ENCODE measurements at regions not wholly inside any gene's neighbourhood (a gene's known extent, or its start where the extent isn't known, plus 50 kb on each side); places are given as distances from the start of the nearest gene placed in this dataset.

DNA sequence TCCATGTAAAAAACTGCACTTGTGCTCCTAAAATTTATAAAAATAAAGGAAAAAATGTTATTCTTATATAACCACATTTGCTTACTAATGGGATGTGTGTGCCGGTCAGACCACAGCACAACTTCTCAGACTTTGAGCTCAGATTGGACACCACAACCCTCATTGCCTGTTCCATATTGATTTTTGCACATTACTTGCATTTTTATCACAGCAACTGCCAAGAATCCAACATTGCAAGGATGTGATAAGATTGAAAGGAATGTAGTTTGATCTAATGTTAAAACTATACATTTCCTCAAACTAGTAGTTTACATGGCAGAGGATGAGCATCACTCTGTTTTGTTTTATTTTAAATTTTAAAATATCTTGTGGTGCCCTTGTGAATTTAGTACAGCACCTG lies 227.8 kb downstream of the KDR start:
- in situ Hi-C loops (cut with HindIII; ENCODE audit: low pct_ligation_motif_present, low pct_unique_long_range_greater_than_20kb, low sequenced_read_pairs) = no loop called here
- no peak for DNase-seq

GRCh38 chr4:54882616-54883015 lies 224.9 kb downstream of the KIT start:
- DNase-seq = no peak
- in situ Hi-C loops (cut with HindIII; ENCODE audit: low pct_ligation_motif_present, low pct_unique_long_range_greater_than_20kb, low sequenced_read_pairs) = no loop called here

DNA sequence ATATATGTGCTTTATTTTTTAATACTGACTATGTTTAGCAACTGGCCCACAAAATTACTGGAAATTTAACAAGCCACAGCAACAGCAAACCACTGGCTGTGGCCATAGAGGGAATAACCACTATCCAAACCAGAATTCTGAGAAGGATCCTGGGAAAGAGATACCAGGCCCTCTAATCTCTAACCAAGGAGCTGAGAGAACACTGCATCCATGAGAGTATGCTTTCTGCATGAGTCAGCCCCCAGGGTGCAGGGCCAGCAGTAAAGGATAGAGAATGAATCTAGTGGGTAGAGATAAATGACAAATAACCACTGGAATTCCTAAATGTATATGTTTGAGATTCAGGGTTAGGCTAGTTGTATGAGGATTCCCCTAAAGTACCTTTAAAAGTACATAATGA lies 221.8 kb downstream of the KIT start:
- in situ Hi-C loops (cut with HindIII; ENCODE audit: low pct_ligation_motif_present, low pct_unique_long_range_greater_than_20kb, low sequenced_read_pairs) = no loop called here
- DNase-seq = no peak

GRCh38 chr4:54877006-54877405 lies 219.2 kb downstream of the KIT start:
- in situ Hi-C loops (cut with HindIII; ENCODE audit: low pct_ligation_motif_present, low pct_unique_long_range_greater_than_20kb, low sequenced_read_pairs) = no loop called here
- DNase-seq = no peak

DNA sequence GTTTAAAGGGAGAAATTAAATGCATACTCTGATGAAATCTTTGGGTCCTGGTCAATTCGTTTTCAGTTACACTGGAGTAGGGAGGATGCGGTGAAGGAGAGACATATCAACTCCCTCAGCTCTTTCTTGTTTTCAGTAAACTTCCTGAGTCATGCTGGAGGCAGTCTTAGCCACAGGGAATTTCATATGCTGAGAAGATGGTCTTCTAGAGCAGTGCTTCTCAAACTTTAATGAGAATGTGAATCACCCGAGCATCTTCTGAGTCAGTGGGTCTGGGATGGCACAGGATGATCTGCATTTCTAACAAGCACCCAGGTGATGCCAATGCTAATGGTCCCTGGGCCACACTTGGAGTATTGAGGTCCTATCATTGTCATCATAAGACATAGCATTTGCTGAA lies 214.5 kb downstream of the KIT start:
- DNase-seq = no peak
- in situ Hi-C loops (cut with HindIII; ENCODE audit: low pct_ligation_motif_present, low pct_unique_long_range_greater_than_20kb, low sequenced_read_pairs) = no loop called here

DNA sequence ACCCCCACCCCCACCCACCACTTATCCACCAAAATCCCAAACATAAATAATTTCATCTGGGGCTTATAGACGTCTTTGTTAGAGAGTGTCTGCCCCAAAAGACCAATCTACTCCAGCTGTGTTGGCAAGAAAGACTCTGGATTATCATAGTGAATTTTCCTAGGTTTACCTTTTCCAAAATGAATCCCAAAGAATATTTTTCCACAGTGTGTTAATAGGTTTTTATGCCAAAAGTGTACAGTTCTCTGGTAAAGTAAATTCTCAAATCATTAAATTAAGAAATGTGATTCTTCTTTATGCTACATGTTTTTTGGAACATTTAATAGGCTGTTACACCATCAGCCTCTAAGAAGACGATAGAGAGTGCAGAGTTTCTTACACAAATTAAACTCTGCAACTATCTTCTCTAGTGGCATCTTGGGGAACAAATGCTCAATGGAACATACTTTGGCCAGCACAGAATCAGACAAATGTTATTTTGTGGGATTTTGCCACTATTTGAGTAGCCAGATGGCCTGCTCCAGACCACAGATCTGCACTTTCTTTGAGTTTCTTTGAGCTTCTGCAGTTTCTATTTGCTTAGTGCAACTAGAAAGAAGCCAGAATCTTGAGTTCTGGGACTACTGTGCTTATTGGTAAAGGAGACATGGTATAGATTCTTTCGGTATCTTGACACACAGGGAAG lies 206.0 kb downstream of the KIT start:
- DNase-seq = no peak
- in situ Hi-C loops (cut with HindIII; ENCODE audit: low pct_ligation_motif_present, low pct_unique_long_range_greater_than_20kb, low sequenced_read_pairs) = no loop called here

- no peak for DNase-seq
- in situ Hi-C loops (cut with HindIII; ENCODE audit: low pct_ligation_motif_present, low pct_unique_long_range_greater_than_20kb, low sequenced_read_pairs) = no loop called here
Observed at GRCh38 chr4:54861201-54861600, 203.4 kb downstream of the KIT start.

DNA sequence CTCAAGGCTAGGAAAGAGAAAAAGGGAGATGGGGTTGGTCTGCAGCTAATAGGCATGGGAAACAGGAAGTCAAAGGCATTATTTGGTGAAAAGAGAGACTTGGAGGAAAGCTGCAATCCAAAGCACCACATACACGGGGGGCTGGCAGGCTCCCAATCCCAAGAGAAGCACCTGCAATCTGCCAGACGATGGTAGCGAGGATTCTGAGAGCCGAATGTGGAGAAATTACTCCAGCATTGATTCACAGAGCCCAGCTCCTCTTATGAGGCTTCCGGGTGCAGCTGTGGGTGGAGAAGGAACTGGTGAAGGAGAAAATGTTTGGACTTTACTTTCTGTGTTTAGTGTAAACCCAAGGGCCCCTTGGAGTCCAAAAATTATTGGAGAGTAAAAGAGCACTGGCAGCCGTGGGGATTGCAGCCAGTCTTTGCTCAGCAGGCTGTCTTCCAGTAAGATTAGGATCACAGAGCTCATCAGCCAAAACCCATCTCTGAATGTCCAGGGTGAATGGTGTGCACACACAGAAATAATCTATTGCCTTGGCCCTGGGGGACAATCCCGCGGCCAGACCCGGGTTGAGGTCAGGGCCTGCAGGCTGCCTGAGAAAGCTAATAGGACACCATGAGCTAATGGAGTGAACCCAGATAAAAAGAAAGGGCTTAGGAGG lies 197.6 kb downstream of the KIT start:
- in situ Hi-C loops (cut with HindIII; ENCODE audit: low pct_ligation_motif_present, low pct_unique_long_range_greater_than_20kb, low sequenced_read_pairs) = no loop called here
- no peak for DNase-seq

- DNase-seq = no peak
- in situ Hi-C loops (cut with HindIII; ENCODE audit: low pct_ligation_motif_present, low pct_unique_long_range_greater_than_20kb, low sequenced_read_pairs) = no loop called here
Observed at GRCh38 chr4:54852602-54853001, 194.8 kb downstream of the KIT start.

DNA sequence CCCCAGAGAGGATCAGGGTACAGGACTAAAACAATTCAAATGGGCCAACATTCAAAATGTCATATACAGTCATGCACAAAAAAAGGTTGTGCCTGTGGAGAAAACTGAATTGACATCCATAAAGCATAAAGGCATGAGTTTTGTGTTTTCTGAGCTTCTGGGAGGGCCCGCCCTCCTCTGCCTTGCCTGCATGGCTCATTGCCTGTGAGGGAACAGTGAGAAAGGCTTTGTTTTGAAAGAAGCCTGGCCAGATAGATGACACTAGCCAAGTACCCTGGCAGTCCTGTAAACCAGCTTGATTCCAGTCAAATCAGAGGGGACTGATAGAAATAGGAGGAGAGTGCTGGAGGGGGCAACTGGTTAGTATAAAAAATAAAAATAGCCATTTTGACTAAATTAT lies 194.3 kb downstream of the KIT start:
- DNase-seq = no peak
- in situ Hi-C loops (cut with HindIII; ENCODE audit: low pct_ligation_motif_present, low pct_unique_long_range_greater_than_20kb, low sequenced_read_pairs) = no loop called here

DNA sequence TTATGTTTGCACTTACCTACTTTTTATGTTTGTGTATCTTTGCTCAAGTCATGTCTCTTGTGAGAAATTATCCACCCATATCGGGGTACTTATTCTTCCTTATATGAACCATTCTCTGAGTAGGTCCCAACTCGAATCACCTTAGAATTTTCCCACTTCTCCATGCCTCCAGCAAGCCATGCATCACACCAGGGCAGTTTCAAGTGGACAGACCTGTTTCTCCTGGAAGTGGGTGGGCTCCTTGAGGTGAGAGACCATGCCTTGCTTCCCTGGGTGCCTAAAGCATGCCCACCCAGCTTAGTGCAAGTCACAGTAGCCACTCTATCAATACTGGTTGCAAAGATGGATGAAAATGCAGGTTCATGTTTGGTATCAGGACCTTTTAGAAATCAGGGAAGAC lies 187.2 kb downstream of the KIT start:
- DNase-seq = no peak
- in situ Hi-C loops (cut with HindIII; ENCODE audit: low pct_ligation_motif_present, low pct_unique_long_range_greater_than_20kb, low sequenced_read_pairs) = no loop called here

GRCh38 chr4:54843946-54844345 lies 186.2 kb downstream of the KIT start:
- in situ Hi-C loops (cut with HindIII; ENCODE audit: low pct_ligation_motif_present, low pct_unique_long_range_greater_than_20kb, low sequenced_read_pairs) = no loop called here
- DNase-seq = no peak

DNA sequence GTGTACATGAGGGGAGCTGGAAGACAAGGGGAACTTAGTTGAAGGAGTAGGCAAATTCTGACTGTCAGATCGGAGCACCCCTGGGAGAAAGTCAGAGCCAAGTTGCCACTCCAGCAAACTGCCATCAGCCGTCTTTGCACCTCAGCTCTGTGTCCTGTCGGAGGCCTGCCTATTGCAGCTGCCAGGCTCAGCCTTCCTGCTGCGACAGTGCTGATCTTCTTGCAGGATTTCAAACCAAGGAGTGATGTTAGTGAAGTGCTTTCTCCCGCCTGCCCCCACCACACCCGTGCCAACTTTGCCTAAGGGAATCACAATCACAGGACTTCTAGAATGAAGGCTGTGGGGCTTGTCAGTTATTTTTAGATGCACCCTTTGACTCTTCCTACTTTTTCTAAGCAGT lies 185.3 kb downstream of the KIT start:
- in situ Hi-C loops (cut with HindIII; ENCODE audit: low pct_ligation_motif_present, low pct_unique_long_range_greater_than_20kb, low sequenced_read_pairs) = no loop called here
- no peak for DNase-seq

DNA sequence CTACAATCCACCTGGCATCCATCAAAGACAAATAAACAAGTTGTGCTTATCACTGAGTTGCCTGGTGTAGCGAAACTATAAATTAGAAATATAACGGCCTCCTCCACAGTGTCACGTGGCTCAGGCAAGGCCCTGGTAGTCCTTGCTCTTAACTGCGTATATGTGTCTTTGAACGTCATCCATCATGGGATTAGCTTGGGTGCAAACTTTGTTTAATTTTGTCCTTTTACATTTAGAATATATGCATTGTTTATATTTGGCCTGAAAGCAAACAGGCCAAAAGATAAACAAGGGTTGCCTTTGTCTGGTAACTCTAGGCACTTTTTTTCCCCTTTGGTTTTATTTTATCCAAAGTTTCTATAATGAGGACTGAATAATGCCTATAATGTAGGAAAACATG lies 184.9 kb downstream of the KIT start:
- DNase-seq = no peak

GRCh38 chr4:54842226-54842625 lies 184.5 kb downstream of the KIT start:
- DNase-seq = no peak
- in situ Hi-C loops (cut with HindIII; ENCODE audit: low pct_ligation_motif_present, low pct_unique_long_range_greater_than_20kb, low sequenced_read_pairs) = no loop called here

More for the DNA sequence above, 184.9 kb downstream of the KIT start:
- in situ Hi-C loops (cut with HindIII; ENCODE audit: low pct_ligation_motif_present, low pct_unique_long_range_greater_than_20kb, low sequenced_read_pairs) = no loop called here

DNA sequence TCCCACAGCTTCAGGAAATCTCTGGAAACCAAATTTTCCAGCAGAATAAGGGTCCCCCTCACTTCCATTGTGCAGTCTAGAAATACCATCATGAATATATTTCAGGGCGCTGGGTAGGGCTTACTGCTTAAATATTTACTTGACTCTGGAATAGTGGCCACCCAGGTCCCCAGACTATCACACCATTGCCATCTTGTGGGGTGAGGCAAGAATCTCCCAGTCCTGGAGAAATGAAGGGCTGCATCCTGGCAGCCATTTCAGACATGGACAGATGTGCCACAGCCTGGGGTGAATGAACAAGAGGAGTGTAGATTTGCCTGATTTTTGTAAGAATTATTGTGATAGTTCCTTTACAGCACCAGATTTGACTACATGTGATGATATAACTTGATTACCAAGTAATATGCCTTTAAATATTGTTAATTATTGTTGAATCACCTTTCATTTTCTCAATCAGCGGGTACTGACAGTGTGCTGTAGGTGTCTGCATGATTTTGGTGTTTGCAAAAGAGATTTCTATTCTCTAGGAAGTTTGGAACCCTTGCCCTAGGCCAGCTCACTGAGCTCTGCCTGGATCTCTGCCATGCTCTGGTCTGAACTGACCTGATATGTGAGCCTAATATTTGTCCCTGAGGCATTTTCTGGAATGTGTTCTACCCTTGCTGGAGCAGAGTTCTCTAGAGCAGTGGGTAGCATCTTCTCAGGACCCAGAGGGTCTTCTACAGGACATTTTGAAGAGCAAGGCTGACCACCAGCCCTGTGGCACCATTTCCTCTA lies 183.4 kb downstream of the KIT start:
- DNase-seq = no peak
- in situ Hi-C loops (cut with HindIII; ENCODE audit: low pct_ligation_motif_present, low pct_unique_long_range_greater_than_20kb, low sequenced_read_pairs) = no loop called here

- in situ Hi-C loops (cut with HindIII; ENCODE audit: low pct_ligation_motif_present, low pct_unique_long_range_greater_than_20kb, low sequenced_read_pairs) = no loop called here
- DNase-seq = no peak
Observed at GRCh38 chr4:54840430-54840829, 182.7 kb downstream of the KIT start.

DNA sequence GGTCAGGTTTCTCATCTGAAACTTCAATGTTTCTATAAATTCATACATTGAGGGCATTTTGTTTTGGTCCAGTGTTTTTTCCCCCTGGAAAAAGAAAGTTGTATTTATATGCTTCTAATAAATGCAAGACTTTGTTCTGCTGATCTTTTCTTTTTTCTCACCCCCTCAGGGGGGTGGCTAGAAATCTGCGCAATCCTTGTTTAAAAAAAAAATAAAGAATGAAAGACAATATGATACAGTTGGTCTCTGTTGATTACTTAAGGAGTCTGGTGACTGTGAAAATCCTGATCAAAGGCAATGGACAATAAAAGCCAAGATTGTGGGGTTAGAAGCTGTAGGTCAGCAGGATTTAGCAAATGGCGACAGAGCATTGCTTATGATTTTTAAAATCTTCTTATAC lies 180.5 kb downstream of the KIT start:
- in situ Hi-C loops (cut with HindIII; ENCODE audit: low pct_ligation_motif_present, low pct_unique_long_range_greater_than_20kb, low sequenced_read_pairs) = no loop called here
- DNase-seq = no peak

GRCh38 chr4:54837576-54838140 lies 179.9 kb downstream of the KIT start:
- in situ Hi-C loops (cut with HindIII; ENCODE audit: low pct_ligation_motif_present, low pct_unique_long_range_greater_than_20kb, low sequenced_read_pairs) = no loop called here
- DNase-seq = no peak
